Uterus (tissue), 2 donors: ENCODE measurements at regions not wholly inside any gene's neighbourhood (a gene's known extent, or its start where the extent isn't known, plus 50 kb on each side); places are given as distances from the start of the nearest gene placed in this dataset.

Experiments used
- CTCF ChIP-seq, 4 experiments: fragments of 200-600 bp in 2 of 4; fragments of 450-650 bp in 2 of 4; sonication (generic) in 2 of 4; IDR thresholded peaks; one replicate each; pipeline ENCODE4 v1.5.1; 2016 to 2019; ENCODE audit warnings: antibody characterized with exemption in 4 of 4, mild to moderate bottlenecking in 2 of 4, moderate library complexity in 1 of 4
- POLR2A ChIP-seq, 2 donors: fragments of 450-650 bp; IDR thresholded peaks; one replicate each; pipeline ENCODE4 v1.6.1; 2016; ENCODE audit warnings: antibody characterized with exemption in 2 of 2, mild to moderate bottlenecking in 1 of 2, moderate library complexity in 1 of 2

GRCh38 chr3:181457190-181457589 is 254.5 kb upstream of the SOX2 start:
- no peak for TF ChIP-seq CTCF (IDR thresholded peaks at IDR 0.05)
- TF ChIP-seq POLR2A (IDR thresholded peaks at IDR 0.05), result no peak
